NCI-H446 (cell line): ENCODE measurements at regions not wholly inside any gene's neighbourhood (a gene's known extent, or its start where the extent isn't known, plus 50 kb on each side); places are given as distances from the start of the nearest gene placed in this dataset.
"Not testable (repeated sequence)": the region's sequence is repeated elsewhere in the genome, so short reads cannot be mapped to it uniquely, and the experiment has no call there.

ENCODE experiments used
- DNase-seq, 2 experiments: peaks; one replicate each; lab custom pipeline; 2025; lab: John Stamatoyannopoulos, UW

- no peak for DNase-seq
Measured at GRCh38 chr3:99317201-99317600, 321.2 kb upstream of the COL8A1 start.

- no peak for DNase-seq
Measured at GRCh38 chr3:99315896-99316295, 322.5 kb upstream of the COL8A1 start.

GRCh38 chr3:99313485-99313884 lies 324.9 kb upstream of the COL8A1 start:
- DNase-seq: no peak

- no peak for DNase-seq
Measured at GRCh38 chr3:99298661-99299060, 339.7 kb upstream of the COL8A1 start.

GRCh38 chr3:99295836-99296235 lies 342.6 kb upstream of the COL8A1 start:
- no peak for DNase-seq

GRCh38 chr3:99294092-99294491 lies 344.3 kb upstream of the COL8A1 start:
- not testable (repeated sequence) for DNase-seq

GRCh38 chr3:99287876-99288275 lies 350.5 kb upstream of the COL8A1 start:
- DNase-seq: no peak

GRCh38 chr3:99286266-99286845 lies 352.0 kb upstream of the COL8A1 start:
- no peak for DNase-seq

- DNase-seq: no peak
Measured at GRCh38 chr3:99269606-99270351, 368.3 kb upstream of the DCBLD2 start.

- DNase-seq: no peak
Measured at GRCh38 chr3:99256788-99257187, 355.3 kb upstream of the DCBLD2 start.

GRCh38 chr3:99253963-99254355 lies 352.5 kb upstream of the DCBLD2 start:
- no peak for DNase-seq

GRCh38 chr3:99250821-99251355 lies 349.4 kb upstream of the DCBLD2 start:
- DNase-seq: no peak

GRCh38 chr3:99250272-99250671 lies 348.8 kb upstream of the DCBLD2 start:
- DNase-seq: no peak

- DNase-seq: no peak
Measured at GRCh38 chr3:99249627-99250026, 348.1 kb upstream of the DCBLD2 start.

- no peak for DNase-seq
Measured at GRCh38 chr3:99248913-99249312, 347.4 kb upstream of the DCBLD2 start.

GRCh38 chr3:99248130-99248529 lies 346.6 kb upstream of the DCBLD2 start:
- DNase-seq: no peak

GRCh38 chr3:99246010-99246654 lies 344.6 kb upstream of the DCBLD2 start:
- no peak for DNase-seq

- DNase-seq: no peak
Measured at GRCh38 chr3:99242271-99242670, 340.8 kb upstream of the DCBLD2 start.

GRCh38 chr3:99240700-99241099 lies 339.2 kb upstream of the DCBLD2 start:
- no peak for DNase-seq

GRCh38 chr3:99236576-99236975 lies 335.1 kb upstream of the DCBLD2 start:
- no peak for DNase-seq

- no peak for DNase-seq
Measured at GRCh38 chr3:99232696-99233095, 331.2 kb upstream of the DCBLD2 start.

GRCh38 chr3:99218468-99218867 lies 317.0 kb upstream of the DCBLD2 start:
- DNase-seq: no peak

GRCh38 chr3:99212969-99213368 lies 311.5 kb upstream of the DCBLD2 start:
- no peak for DNase-seq
